DND-41 (cell line): ENCODE measurements at regions not wholly inside any gene's neighbourhood (a gene's known extent, or its start where the extent isn't known, plus 50 kb on each side); places are given as distances from the start of the nearest gene placed in this dataset.

Experiments
- CTCF ChIP-seq: IDR thresholded peaks from 2 replicates; pipeline ENCODE4 v1.5.1; 2012; ENCODE audit warnings: borderline replicate concordance, low read length, moderate library complexity, mild to moderate bottlenecking; ENCODE audit not compliant: poor library complexity, severe bottlenecking; ENCODE audit errors: extremely low read depth
- EZH2 ChIP-seq: IDR thresholded peaks from 3 replicates; pipeline ENCODE4 v1.6.1; 2012; ENCODE audit warnings: borderline replicate concordance, low read depth, mild to moderate bottlenecking, moderate library complexity, low read length, inconsistent platforms; ENCODE audit not compliant: severe bottlenecking

- no peak for TF ChIP-seq CTCF
- TF ChIP-seq EZH2, result no peak
Observed at GRCh38 chr15:38085114-38085513, 150.7 kb downstream of the TMCO5A start.
